Ureter (tissue), 1 donor: ENCODE measurements at regions not wholly inside any gene's neighbourhood (a gene's known extent, or its start where the extent isn't known, plus 50 kb on each side); places are given as distances from the start of the nearest gene placed in this dataset.
A peak's percentile ranks its signal among the peaks of the same experiment; 100 is the strongest.

Experiments
- DNase-seq: peaks from one replicate; pipeline ENCODE4 v3.0.0-alpha.2; 2020; ENCODE audit warnings: low spot score
- donor health status: DM: yes; HTN: yes; CAD: no.

- no peak for DNase-seq
Observed at GRCh38 chr12:124726596-124727263, 136.9 kb downstream of the SCARB1 start.

GRCh38 chr12:124725597-124726237 lies 137.9 kb downstream of the SCARB1 start:
- DNase-seq: no peak

GRCh38 chr12:124725099-124725498 lies 138.6 kb downstream of the SCARB1 start:
- no peak for DNase-seq

- DNase-seq: no peak
Observed at GRCh38 chr12:124722878-124723277, 140.8 kb downstream of the SCARB1 start.

- no peak for DNase-seq
Observed at GRCh38 chr12:124721501-124722162, 142.0 kb downstream of the SCARB1 start.

- peak; percentile 73 for DNase-seq
Observed at GRCh38 chr12:124720681-124721500, 142.8 kb downstream of the SCARB1 start.

- DNase-seq: no peak
Observed at GRCh38 chr12:124720004-124720680, 143.5 kb downstream of the SCARB1 start.

- DNase-seq: no peak
Observed at GRCh38 chr12:124719231-124719630, 144.4 kb downstream of the SCARB1 start.

- no peak for DNase-seq
Observed at GRCh38 chr12:124718458-124718857, 145.2 kb downstream of the SCARB1 start.

GRCh38 chr12:124718036-124718435 lies 145.6 kb downstream of the SCARB1 start:
- no peak for DNase-seq

- no peak for DNase-seq
Observed at GRCh38 chr12:124717318-124717717, 146.3 kb downstream of the SCARB1 start.

GRCh38 chr12:124716208-124717130 lies 147.2 kb downstream of the SCARB1 start:
- no peak for DNase-seq

- DNase-seq: no peak
Observed at GRCh38 chr12:124715121-124715990, 147.9 kb upstream of the NCOR2 start.

- no peak for DNase-seq
Observed at GRCh38 chr12:124713436-124714082, 146.1 kb upstream of the NCOR2 start.

- DNase-seq: peak; percentile 75
Observed at GRCh38 chr12:124713041-124713435, 145.6 kb upstream of the NCOR2 start.

- DNase-seq: no peak
Observed at GRCh38 chr12:124711344-124711743, 143.9 kb upstream of the NCOR2 start.

- DNase-seq: no peak
Observed at GRCh38 chr12:124709722-124710687, 142.6 kb upstream of the NCOR2 start.

GRCh38 chr12:124707316-124707715 lies 139.9 kb upstream of the NCOR2 start:
- DNase-seq: no peak
